KG1 (cell line): ENCODE measurements at regions not wholly inside any gene's neighbourhood (a gene's known extent, or its start where the extent isn't known, plus 50 kb on each side); places are given as distances from the start of the nearest gene placed in this dataset.
"Not testable (repeated sequence)": the region's sequence is repeated elsewhere in the genome, so short reads cannot be mapped to it uniquely, and the experiment has no call there.

Source experiments
- DNase-seq: peaks from one replicate; lab custom pipeline; 2025; lab: John Stamatoyannopoulos, UW

GRCh38 chr7:25711940-25712339 is 440.1 kb upstream of the NFE2L3 start:
- DNase-seq = no peak

GRCh38 chr7:25712500-25712899 is 439.5 kb upstream of the NFE2L3 start:
- no peak for DNase-seq

- DNase-seq = no peak
Observed at GRCh38 chr7:25714013-25714412, 438.0 kb upstream of the NFE2L3 start.

- no peak for DNase-seq
Observed at GRCh38 chr7:25716421-25716820, 435.6 kb upstream of the NFE2L3 start.

- DNase-seq = no peak
Observed at GRCh38 chr7:25718596-25718995, 433.4 kb upstream of the NFE2L3 start.

GRCh38 chr7:25719190-25719896 is 432.7 kb upstream of the NFE2L3 start:
- no peak for DNase-seq

GRCh38 chr7:25720427-25720826 is 431.6 kb upstream of the NFE2L3 start:
- DNase-seq = no peak

- no peak for DNase-seq
Observed at GRCh38 chr7:25722856-25723255, 429.1 kb upstream of the NFE2L3 start.

- no peak for DNase-seq
Observed at GRCh38 chr7:25725451-25725850, 426.5 kb upstream of the NFE2L3 start.

- no peak for DNase-seq
Observed at GRCh38 chr7:25726170-25726780, 425.7 kb upstream of the NFE2L3 start.

- DNase-seq = no peak
Observed at GRCh38 chr7:25726781-25727311, 425.2 kb upstream of the NFE2L3 start.

- DNase-seq = no peak
Observed at GRCh38 chr7:25727446-25727845, 424.6 kb upstream of the NFE2L3 start.

GRCh38 chr7:25727876-25728275 is 424.1 kb upstream of the NFE2L3 start:
- no peak for DNase-seq

GRCh38 chr7:25731068-25731845 is 420.7 kb upstream of the NFE2L3 start:
- no peak for DNase-seq

- DNase-seq = no peak
Observed at GRCh38 chr7:25731846-25732245, 420.2 kb upstream of the NFE2L3 start.

- DNase-seq = no peak
Observed at GRCh38 chr7:25732766-25733217, 419.2 kb upstream of the NFE2L3 start.

- DNase-seq = no peak
Observed at GRCh38 chr7:25735674-25736242, 416.2 kb upstream of the NFE2L3 start.

GRCh38 chr7:25738528-25738927 is 413.5 kb upstream of the NFE2L3 start:
- no peak for DNase-seq

- DNase-seq = no peak
Observed at GRCh38 chr7:25739143-25739542, 412.9 kb upstream of the NFE2L3 start.

GRCh38 chr7:25742316-25742715 is 409.7 kb upstream of the NFE2L3 start:
- no peak for DNase-seq

- not testable (repeated sequence) for DNase-seq
Observed at GRCh38 chr7:25743670-25744451, 408.1 kb upstream of the NFE2L3 start.
